ENCODE measurements at regions not wholly inside any gene's neighbourhood (a gene's known extent, or its start where the extent isn't known, plus 50 kb on each side); places are given as distances from the start of the nearest gene placed in this dataset.
"Not testable (repeated sequence)": the region's sequence is repeated elsewhere in the genome, so short reads cannot be mapped to it uniquely, and the experiment has no call there.

- Histone ChIP-seq H3K4me3 (no peak overlapping the region), H3K9me3 (replicated peaks) (no peaks in the 10 kb centered on the region), H3K36me3 (no peaks in the 10 kb centered on the region), H3K27me3 (no peaks in the 10 kb centered on the region), H3K27ac (peak overlapping the region; percentile 58), H3K4me1 (peaks cover 19% of the 10 kb centered on the region)
- no peak for DNase-seq
Observed at GRCh38 chr3:109927726-109928125, 590.4 kb upstream of the DPPA4 start.

- no peak for DNase-seq
- Histone ChIP-seq H3K4me1 (peaks cover 12% of the 10 kb centered on the region), H3K9me3 (replicated peaks) (no peaks in the 10 kb centered on the region), H3K4me3 (no peak overlapping the region), H3K27me3 (no peaks in the 10 kb centered on the region), H3K36me3 (no peaks in the 10 kb centered on the region), H3K27ac (no peak overlapping the region)
Observed at GRCh38 chr3:109930582-109930981, 593.2 kb upstream of the DPPA4 start.

- Histone ChIP-seq H3K9me3 (replicated peaks) (no peaks in the 10 kb centered on the region), H3K36me3 (no peaks in the 10 kb centered on the region), H3K27ac (no peak overlapping the region), H3K4me3 (no peak overlapping the region), H3K27me3 (no peaks in the 10 kb centered on the region), H3K4me1 (no peaks in the 10 kb centered on the region)
- DNase-seq = no peak
Observed at GRCh38 chr3:109933576-109933975, 596.2 kb upstream of the DPPA4 start.

GRCh38 chr3:109939817-109940216 lies 602.5 kb upstream of the DPPA4 start:
- H3K36me3 ChIP-seq = no peaks in the 10 kb centered on the region
- H3K27me3 ChIP-seq = no peaks in the 10 kb centered on the region
- no peak overlapping the region for H3K27ac ChIP-seq
- H3K4me3 ChIP-seq = no peak overlapping the region
- no peaks in the 10 kb centered on the region for H3K9me3 ChIP-seq (replicated peaks)
- no peaks in the 10 kb centered on the region for H3K4me1 ChIP-seq
- no peak for DNase-seq

GRCh38 chr3:109943181-109943580 lies 605.8 kb upstream of the DPPA4 start:
- Histone ChIP-seq H3K36me3 (no peaks in the 10 kb centered on the region), H3K4me1 (no peaks in the 10 kb centered on the region), H3K4me3 (no peak overlapping the region), H3K27ac (no peak overlapping the region), H3K27me3 (no peaks in the 10 kb centered on the region; the same call in 1 of the 2 replicates), H3K9me3 (replicated peaks) (no peaks in the 10 kb centered on the region)
- DNase-seq = no peak

GRCh38 chr3:109944836-109945235 lies 607.5 kb upstream of the DPPA4 start:
- Histone ChIP-seq H3K9me3 (replicated peaks) (no peaks in the 10 kb centered on the region), H3K27ac (no peak overlapping the region), H3K4me1 (no peaks in the 10 kb centered on the region), H3K27me3 (no peaks in the 10 kb centered on the region; the same call in 1 of the 2 replicates), H3K36me3 (no peaks in the 10 kb centered on the region), H3K4me3 (no peak overlapping the region)
- peak in 1 of 2 experiments; percentile 26 for DNase-seq

GRCh38 chr3:109952924-109953323 lies 615.6 kb upstream of the DPPA4 start:
- H3K4me1 ChIP-seq = no peaks in the 10 kb centered on the region
- H3K27me3 ChIP-seq = no peaks in the 10 kb centered on the region
- DNase-seq = no peak
- no peaks in the 10 kb centered on the region for H3K9me3 ChIP-seq (replicated peaks)
- H3K36me3 ChIP-seq = no peaks in the 10 kb centered on the region
- H3K4me3 ChIP-seq = no peak overlapping the region
- H3K27ac ChIP-seq = no peak overlapping the region

GRCh38 chr3:109963831-109964230 lies 626.5 kb upstream of the DPPA4 start:
- no peak overlapping the region for H3K27ac ChIP-seq
- H3K9me3 ChIP-seq (replicated peaks) = no peaks in the 10 kb centered on the region
- H3K4me1 ChIP-seq = no peaks in the 10 kb centered on the region
- no peak for DNase-seq
- H3K36me3 ChIP-seq = no peaks in the 10 kb centered on the region
- no peaks in the 10 kb centered on the region for H3K27me3 ChIP-seq
- H3K4me3 ChIP-seq = no peak overlapping the region

- Histone ChIP-seq H3K9me3 (replicated peaks) (no peaks in the 10 kb centered on the region), H3K4me1 (no peaks in the 10 kb centered on the region), H3K27ac (no peak overlapping the region), H3K27me3 (no peaks in the 10 kb centered on the region), H3K4me3 (no peak overlapping the region), H3K36me3 (no peaks in the 10 kb centered on the region)
- peak in 1 of 2 experiments; percentile 36 for DNase-seq
Observed at GRCh38 chr3:109973733-109974132, 636.4 kb upstream of the DPPA4 start.

GRCh38 chr3:109977897-109978296 lies 640.6 kb upstream of the DPPA4 start:
- no peak overlapping the region for H3K27ac ChIP-seq
- no peaks in the 10 kb centered on the region for H3K27me3 ChIP-seq
- no peaks in the 10 kb centered on the region for H3K36me3 ChIP-seq
- H3K4me1 ChIP-seq = no peaks in the 10 kb centered on the region
- H3K9me3 ChIP-seq (replicated peaks) = no peaks in the 10 kb centered on the region
- DNase-seq = no peak
- H3K4me3 ChIP-seq = no peak overlapping the region

GRCh38 chr3:109982201-109982600 lies 644.9 kb upstream of the DPPA4 start:
- Histone ChIP-seq H3K36me3 (no peaks in the 10 kb centered on the region), H3K27me3 (no peaks in the 10 kb centered on the region), H3K9me3 (replicated peaks) (no peaks in the 10 kb centered on the region), H3K4me3 (no peak overlapping the region), H3K27ac (no peak overlapping the region), H3K4me1 (no peaks in the 10 kb centered on the region)
- no peak for DNase-seq

GRCh38 chr3:109984976-109985375 lies 647.6 kb upstream of the DPPA4 start:
- Histone ChIP-seq H3K9me3 (replicated peaks) (no peaks in the 10 kb centered on the region), H3K27me3 (no peaks in the 10 kb centered on the region), H3K36me3 (no peaks in the 10 kb centered on the region), H3K27ac (no peak overlapping the region), H3K4me3 (no peak overlapping the region), H3K4me1 (no peaks in the 10 kb centered on the region)
- no peak for DNase-seq

- Histone ChIP-seq H3K4me1 (no peaks in the 10 kb centered on the region), H3K9me3 (replicated peaks) (no peaks in the 10 kb centered on the region), H3K36me3 (no peaks in the 10 kb centered on the region), H3K4me3 (no peak overlapping the region), H3K27ac (no peak overlapping the region), H3K27me3 (no peaks in the 10 kb centered on the region)
- DNase-seq = no peak
Observed at GRCh38 chr3:109985943-109986555, 648.7 kb upstream of the DPPA4 start.

GRCh38 chr3:109994853-109995252 lies 657.5 kb upstream of the DPPA4 start:
- DNase-seq = no peak
- H3K4me1 ChIP-seq = no peaks in the 10 kb centered on the region
- no peaks in the 10 kb centered on the region for H3K27me3 ChIP-seq
- no peak overlapping the region for H3K27ac ChIP-seq
- H3K9me3 ChIP-seq (replicated peaks) = no peaks in the 10 kb centered on the region
- H3K4me3 ChIP-seq = no peak overlapping the region
- no peaks in the 10 kb centered on the region for H3K36me3 ChIP-seq

- no peaks in the 10 kb centered on the region for H3K4me1 ChIP-seq
- no peak for DNase-seq
- no peaks in the 10 kb centered on the region for H3K36me3 ChIP-seq
- no peaks in the 10 kb centered on the region for H3K27me3 ChIP-seq
- no peaks in the 10 kb centered on the region for H3K9me3 ChIP-seq (replicated peaks)
- H3K27ac ChIP-seq = no peak overlapping the region
- no peak overlapping the region for H3K4me3 ChIP-seq
Observed at GRCh38 chr3:109995377-109995776, 658.0 kb upstream of the DPPA4 start.

- H3K9me3 ChIP-seq (replicated peaks); H3K4me3 ChIP-seq; H3K27ac ChIP-seq; H3K36me3 ChIP-seq; DNase-seq; H3K4me1 ChIP-seq; H3K27me3 ChIP-seq: not testable (repeated sequence)
Observed at GRCh38 chr3:110001905-110002304, 664.6 kb upstream of the DPPA4 start.

Data from SJCRH30 (cell line).